ENCODE measurements at regions not wholly inside any gene's neighbourhood (a gene's known extent, or its start where the extent isn't known, plus 50 kb on each side); places are given as distances from the start of the nearest gene placed in this dataset.

- no peak for TF ChIP-seq NFYB (CRISPR knock-in tag; conservative IDR thresholded peaks at IDR 0.05; ENCODE audit: low read depth)
- TF ChIP-seq FOXK1 (CRISPR knock-in tag; IDR thresholded peaks at IDR 0.05) = no peak
- TF ChIP-seq USF2 (CRISPR knock-in tag; IDR thresholded peaks at IDR 0.05) = no peak
- TF ChIP-seq ZNF532 (CRISPR knock-in tag; IDR thresholded peaks at IDR 0.05; ENCODE audit: borderline replicate concordance) = no peak
- TF ChIP-seq CTCF (IDR thresholded peaks at IDR 0.05) = no peak
- TF ChIP-seq ZBTB43 (CRISPR knock-in tag; IDR thresholded peaks at IDR 0.05) = no peak
- TF ChIP-seq CREB1 (CRISPR knock-in tag; IDR thresholded peaks at IDR 0.05) = no peak
- no peak for TF ChIP-seq E2F4 (CRISPR knock-in tag; IDR thresholded peaks at IDR 0.05; ENCODE audit: borderline replicate concordance, low read depth)
These were observed 264.0 kb downstream of the ENGASE start for GRCh38 chr17:79338604-79339003.

All from WTC11 (cell line).